ENCODE measurements at regions not wholly inside any gene's neighbourhood (a gene's known extent, or its start where the extent isn't known, plus 50 kb on each side); places are given as distances from the start of the nearest gene placed in this dataset.

GRCh38 chr10:9863559-9864121 is 1154.0 kb upstream of the CELF2 start:
- DNase-seq (ENCODE audit: low spot score) = no peak
- Mint-ChIP-seq H3K27me3 (ENCODE audit: unreplicated experiment) (no peaks in the 10 kb centered on the region), H3K27ac (ENCODE audit: unreplicated experiment) (no peak overlapping the region), H3K9me3 (ENCODE audit: unreplicated experiment) (no peaks in the 10 kb centered on the region), H3K4me3 (ENCODE audit: unreplicated experiment) (no peak overlapping the region), H3K36me3 (ENCODE audit: low read depth, unreplicated experiment) (no peaks in the 10 kb centered on the region), H3K4me1 (ENCODE audit: unreplicated experiment) (no peaks in the 10 kb centered on the region)
- TF ChIP-seq CTCF (IDR thresholded peaks at IDR 0.05; ENCODE audit: unreplicated experiment) = no peak

- H3K9me3 Mint-ChIP-seq (ENCODE audit: unreplicated experiment) = no peaks in the 10 kb centered on the region
- H3K4me3 Mint-ChIP-seq (ENCODE audit: unreplicated experiment) = no peak overlapping the region
- H3K36me3 Mint-ChIP-seq (ENCODE audit: low read depth, unreplicated experiment) = no peaks in the 10 kb centered on the region
- H3K4me1 Mint-ChIP-seq (ENCODE audit: unreplicated experiment) = no peaks in the 10 kb centered on the region
- no peak for DNase-seq (ENCODE audit: low spot score)
- no peak for TF ChIP-seq CTCF (IDR thresholded peaks at IDR 0.05; ENCODE audit: unreplicated experiment)
- H3K27me3 Mint-ChIP-seq (ENCODE audit: unreplicated experiment) = no peaks in the 10 kb centered on the region
- H3K27ac Mint-ChIP-seq (ENCODE audit: unreplicated experiment) = no peak overlapping the region
These were observed 1149.2 kb upstream of the CELF2 start for GRCh38 chr10:9868499-9868898.

GRCh38 chr10:9869205-9869604 is 1148.5 kb upstream of the CELF2 start:
- Mint-ChIP-seq H3K27me3 (ENCODE audit: unreplicated experiment) (no peaks in the 10 kb centered on the region), H3K27ac (ENCODE audit: unreplicated experiment) (no peak overlapping the region), H3K4me1 (ENCODE audit: unreplicated experiment) (no peaks in the 10 kb centered on the region), H3K4me3 (ENCODE audit: unreplicated experiment) (no peak overlapping the region), H3K9me3 (ENCODE audit: unreplicated experiment) (no peaks in the 10 kb centered on the region), H3K36me3 (ENCODE audit: low read depth, unreplicated experiment) (no peaks in the 10 kb centered on the region)
- TF ChIP-seq CTCF (IDR thresholded peaks at IDR 0.05; ENCODE audit: unreplicated experiment) = no peak
- DNase-seq (ENCODE audit: low spot score) = no peak

- no peak for DNase-seq (ENCODE audit: low spot score)
- Mint-ChIP-seq H3K4me1 (ENCODE audit: unreplicated experiment) (no peaks in the 10 kb centered on the region), H3K4me3 (ENCODE audit: unreplicated experiment) (no peak overlapping the region), H3K36me3 (ENCODE audit: low read depth, unreplicated experiment) (no peaks in the 10 kb centered on the region), H3K9me3 (ENCODE audit: unreplicated experiment) (no peaks in the 10 kb centered on the region), H3K27me3 (ENCODE audit: unreplicated experiment) (no peaks in the 10 kb centered on the region), H3K27ac (ENCODE audit: unreplicated experiment) (no peak overlapping the region)
- TF ChIP-seq CTCF (IDR thresholded peaks at IDR 0.05; ENCODE audit: unreplicated experiment) = no peak
These were observed 1148.0 kb upstream of the CELF2 start for GRCh38 chr10:9869606-9870176.

GRCh38 chr10:9875353-9875752 is 1142.3 kb upstream of the CELF2 start:
- no peak for DNase-seq (ENCODE audit: low spot score)
- Mint-ChIP-seq H3K27me3 (ENCODE audit: unreplicated experiment) (no peaks in the 10 kb centered on the region), H3K36me3 (ENCODE audit: low read depth, unreplicated experiment) (no peaks in the 10 kb centered on the region), H3K9me3 (ENCODE audit: unreplicated experiment) (no peaks in the 10 kb centered on the region), H3K4me1 (ENCODE audit: unreplicated experiment) (no peaks in the 10 kb centered on the region), H3K4me3 (ENCODE audit: unreplicated experiment) (no peak overlapping the region), H3K27ac (ENCODE audit: unreplicated experiment) (no peak overlapping the region)
- TF ChIP-seq CTCF (IDR thresholded peaks at IDR 0.05; ENCODE audit: unreplicated experiment) = no peak
